GM18508 (cell line): ENCODE measurements at regions not wholly inside any gene's neighbourhood (a gene's known extent, or its start where the extent isn't known, plus 50 kb on each side); places are given as distances from the start of the nearest gene placed in this dataset.

ENCODE experiments used
- ATAC-seq: cut with Tn5 transposase; IDR thresholded peaks from one replicate; pipeline ENCODE4 v1.9.1; 2021; ENCODE audit warnings: moderate number of reproducible peaks; ENCODE audit not compliant: insufficient read depth, unreplicated experiment

GRCh38 chr19:29370276-29370675 lies 155.5 kb upstream of the VSTM2B start:
- no peak for ATAC-seq

DNA sequence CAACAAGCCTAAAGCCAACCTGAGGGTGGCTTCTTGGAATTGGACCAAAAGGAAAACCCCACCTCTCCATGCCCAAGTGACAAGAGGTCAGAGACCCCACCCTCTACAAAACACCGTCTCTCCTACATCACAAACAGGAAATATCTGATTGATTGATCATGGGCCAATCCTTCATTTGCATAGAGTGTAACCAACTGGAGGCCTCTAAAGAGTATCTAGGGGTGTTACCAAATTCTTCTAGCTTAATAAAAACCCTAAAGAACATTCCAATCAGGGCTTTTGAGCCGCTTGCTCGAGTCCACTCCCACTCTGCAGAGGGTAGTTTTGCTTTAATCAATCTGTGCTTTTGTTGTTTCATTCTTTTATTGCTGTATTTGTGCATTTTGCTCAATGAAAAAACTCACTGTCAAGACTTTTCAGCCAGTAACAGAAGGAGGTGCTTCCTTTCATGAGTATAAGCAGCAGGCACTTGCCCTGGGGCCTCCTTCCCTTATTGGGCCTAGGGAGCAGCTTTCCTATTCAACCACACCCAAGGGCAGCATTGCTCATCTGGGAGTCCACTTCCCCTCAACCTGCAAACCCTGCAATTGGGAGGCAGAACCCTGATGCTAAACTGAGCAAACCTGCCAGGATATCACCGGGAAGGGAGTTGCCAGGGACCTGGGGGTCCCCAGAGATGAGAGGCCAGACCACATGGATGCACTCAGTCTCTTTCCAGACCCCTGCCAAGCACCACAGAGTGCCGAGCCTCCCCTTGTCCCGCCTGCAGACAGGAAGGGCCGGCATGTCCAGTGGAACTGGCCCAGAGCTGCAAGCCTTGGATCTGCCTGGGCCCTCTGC lies 154.3 kb upstream of the VSTM2B start:
- ATAC-seq = no peak

DNA sequence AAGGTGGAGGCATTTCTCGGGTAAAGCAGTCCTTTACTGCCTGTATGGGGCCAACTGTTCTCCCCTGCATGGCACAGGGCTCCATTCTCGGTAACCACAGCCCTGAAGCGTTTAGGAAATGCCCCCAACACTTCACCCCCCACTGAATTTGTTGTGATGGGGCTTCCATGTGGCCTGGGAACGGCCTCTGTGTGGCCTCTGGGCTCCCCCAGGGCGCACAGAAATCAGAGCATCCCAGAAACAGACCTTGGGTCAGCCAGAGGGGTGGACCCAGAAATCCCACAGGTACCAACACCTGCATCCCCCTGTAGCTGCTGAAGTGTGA lies 153.7 kb upstream of the VSTM2B start:
- no peak for ATAC-seq

GRCh38 chr19:29372461-29372860 lies 153.3 kb upstream of the VSTM2B start:
- ATAC-seq = no peak

- no peak for ATAC-seq
Measured at GRCh38 chr19:29372921-29373797, 152.6 kb upstream of the VSTM2B start.

DNA sequence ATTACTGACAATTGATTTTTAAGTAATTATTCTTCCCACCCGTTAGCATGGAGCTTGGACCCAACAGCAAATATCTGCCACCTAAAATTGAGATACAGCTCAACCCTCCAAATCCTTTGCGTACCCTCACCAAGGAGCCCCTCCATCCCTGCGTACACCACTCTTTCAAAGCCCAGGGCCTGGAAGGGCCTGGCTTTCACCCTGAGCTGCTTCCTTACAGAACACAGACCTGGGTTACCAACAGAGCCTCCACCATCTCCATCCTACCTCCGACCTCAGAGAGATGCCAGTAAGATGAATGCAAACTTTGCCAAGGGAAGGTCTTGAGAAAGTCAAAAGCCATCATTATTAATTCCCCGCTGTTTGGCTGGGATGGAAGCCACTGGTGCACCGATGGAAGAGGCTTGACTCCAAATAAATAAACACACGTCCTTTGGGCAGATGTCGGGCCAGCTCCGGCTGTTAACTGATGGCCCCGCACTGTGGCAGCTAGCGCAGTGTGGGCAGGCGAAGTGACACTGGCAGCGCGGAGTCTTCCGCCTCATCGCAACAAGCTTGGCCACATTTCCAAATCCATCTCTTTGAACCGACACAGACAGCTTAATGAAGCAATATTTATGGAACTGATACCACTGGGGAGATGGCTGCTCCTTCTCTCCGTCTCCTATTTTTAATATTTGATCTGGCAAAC lies 150.2 kb upstream of the VSTM2B start:
- no peak for ATAC-seq

DNA sequence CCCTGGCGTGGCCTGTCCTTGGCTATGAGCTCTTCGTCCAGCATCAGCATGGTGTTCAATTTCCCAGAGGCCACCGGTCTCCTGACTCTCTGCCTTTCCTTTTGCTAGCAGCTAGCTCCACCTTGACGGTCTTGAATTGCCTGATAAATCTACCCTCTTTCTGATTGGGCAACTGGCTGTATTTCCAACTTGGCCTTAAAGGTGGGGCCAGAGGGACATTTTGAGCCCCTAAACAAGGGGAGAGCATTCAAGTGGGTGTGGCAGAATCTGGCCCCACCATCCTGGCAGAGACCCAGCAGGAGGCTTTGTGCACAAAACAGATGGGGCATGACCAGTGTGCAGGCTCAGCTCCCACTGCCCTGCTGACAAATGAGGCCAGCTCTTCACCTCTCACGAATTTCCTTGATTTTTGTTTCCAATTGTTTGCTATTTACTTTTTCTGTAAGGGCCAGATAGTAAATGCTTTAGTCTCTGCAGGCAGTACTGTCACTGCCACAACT lies 148.9 kb upstream of the VSTM2B start:
- no peak for ATAC-seq

DNA sequence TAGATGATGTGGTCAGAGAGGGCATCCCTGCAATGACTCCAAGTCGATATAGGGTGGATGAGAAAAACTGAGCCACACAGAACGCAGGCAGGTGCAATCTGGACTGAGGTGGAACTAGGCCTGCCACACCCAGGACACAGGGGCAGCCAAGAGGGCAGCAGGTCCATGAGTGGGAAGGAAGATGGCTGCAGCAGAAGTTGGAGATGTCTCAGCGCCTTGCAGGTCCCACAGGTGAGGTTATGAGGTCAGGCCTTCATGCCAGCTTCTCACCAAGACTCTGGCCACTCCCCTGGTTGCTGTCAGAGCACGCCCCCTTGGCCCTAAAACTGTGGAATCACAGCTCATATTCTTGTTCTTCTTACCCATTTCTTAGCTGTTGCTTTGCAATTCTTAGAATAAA lies 147.7 kb upstream of the VSTM2B start:
- no peak for ATAC-seq

DNA sequence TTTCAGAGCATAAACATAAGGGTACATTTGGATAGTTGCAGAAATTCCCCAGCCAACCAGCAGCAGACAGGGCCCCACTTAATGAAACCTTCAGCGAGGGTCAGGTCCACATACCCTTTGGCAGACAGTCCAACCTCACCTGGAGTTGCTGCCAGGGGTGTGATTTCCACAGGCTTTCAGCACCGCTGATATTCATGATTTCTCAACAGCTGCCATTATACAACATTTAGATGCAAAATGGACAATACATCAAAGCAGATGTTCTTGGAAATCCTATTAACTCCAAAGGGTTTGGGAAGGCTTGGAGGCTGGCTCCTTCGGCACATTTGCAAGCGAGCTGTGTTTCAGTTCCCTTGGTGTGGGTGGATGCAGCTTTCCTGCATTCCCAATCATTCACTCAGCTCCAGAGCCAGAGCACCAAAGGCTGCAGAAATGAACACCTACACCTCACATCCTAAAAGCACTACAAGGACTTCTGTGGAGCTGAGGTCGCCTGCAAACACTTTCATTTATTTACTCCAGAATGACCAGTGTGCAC lies 147.2 kb upstream of the VSTM2B start:
- no peak for ATAC-seq

GRCh38 chr19:29379257-29380021 lies 146.4 kb upstream of the VSTM2B start:
- no peak for ATAC-seq

DNA sequence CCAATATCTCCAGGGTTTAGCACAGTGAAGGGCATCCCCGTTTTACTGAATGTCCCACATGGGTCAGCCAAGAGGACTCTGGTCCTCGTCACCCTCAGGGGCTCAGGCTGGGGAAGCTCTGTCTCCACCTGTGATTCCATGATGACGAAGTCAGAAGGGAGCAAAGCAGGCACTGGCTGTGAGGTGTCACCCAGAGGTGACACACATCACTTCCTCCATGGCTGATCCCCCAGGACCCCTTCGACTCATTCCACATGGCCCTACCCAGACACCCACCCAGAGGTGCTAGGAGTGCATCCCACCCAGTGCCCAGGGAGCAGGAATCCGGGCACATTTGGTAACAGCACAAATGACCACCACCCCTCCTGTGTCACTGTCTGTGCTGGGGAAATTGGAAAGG lies 145.2 kb upstream of the VSTM2B start:
- ATAC-seq = no peak

- no peak for ATAC-seq
Measured at GRCh38 chr19:29381353-29382203, 144.2 kb upstream of the VSTM2B start.

DNA sequence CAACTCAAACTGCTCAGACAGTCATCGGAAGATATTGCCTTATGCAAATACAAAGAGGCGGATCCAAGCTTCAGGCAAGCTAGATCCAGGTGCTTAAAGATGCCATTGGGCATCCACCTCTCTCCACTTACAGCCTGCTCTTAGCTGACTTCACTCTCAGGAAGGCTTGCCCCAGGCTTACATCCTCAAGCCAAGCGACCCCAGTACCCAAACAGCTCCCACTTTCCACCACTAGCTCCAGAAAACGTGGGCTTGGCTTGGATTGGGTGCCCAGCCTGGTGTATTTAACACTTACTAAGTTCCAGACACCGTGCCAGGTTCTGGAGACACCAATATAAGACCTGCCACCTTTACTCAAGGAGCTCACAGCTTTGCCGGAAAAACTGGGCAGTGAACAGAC lies 142.1 kb upstream of the VSTM2B start:
- ATAC-seq = no peak

DNA sequence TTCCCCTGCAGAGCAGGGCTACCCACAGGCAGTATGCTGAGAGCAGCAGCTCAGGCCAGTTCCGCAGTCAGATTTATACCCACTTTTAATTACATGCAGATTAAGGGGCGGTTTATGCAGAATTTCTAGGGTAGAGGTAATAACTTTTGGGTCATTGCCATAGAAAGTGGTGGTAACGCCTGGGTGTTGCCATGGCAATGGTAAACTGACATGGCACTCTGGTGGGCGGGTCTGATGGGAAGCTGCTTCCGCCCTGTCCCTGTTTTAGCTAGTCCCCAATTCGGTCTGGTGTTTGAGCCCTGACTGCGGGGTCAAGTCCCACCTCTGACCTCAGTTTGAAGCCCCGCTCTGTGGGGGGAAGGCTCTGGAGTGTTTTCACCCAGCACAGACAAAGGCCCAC lies 141.1 kb upstream of the VSTM2B start:
- no peak for ATAC-seq

DNA sequence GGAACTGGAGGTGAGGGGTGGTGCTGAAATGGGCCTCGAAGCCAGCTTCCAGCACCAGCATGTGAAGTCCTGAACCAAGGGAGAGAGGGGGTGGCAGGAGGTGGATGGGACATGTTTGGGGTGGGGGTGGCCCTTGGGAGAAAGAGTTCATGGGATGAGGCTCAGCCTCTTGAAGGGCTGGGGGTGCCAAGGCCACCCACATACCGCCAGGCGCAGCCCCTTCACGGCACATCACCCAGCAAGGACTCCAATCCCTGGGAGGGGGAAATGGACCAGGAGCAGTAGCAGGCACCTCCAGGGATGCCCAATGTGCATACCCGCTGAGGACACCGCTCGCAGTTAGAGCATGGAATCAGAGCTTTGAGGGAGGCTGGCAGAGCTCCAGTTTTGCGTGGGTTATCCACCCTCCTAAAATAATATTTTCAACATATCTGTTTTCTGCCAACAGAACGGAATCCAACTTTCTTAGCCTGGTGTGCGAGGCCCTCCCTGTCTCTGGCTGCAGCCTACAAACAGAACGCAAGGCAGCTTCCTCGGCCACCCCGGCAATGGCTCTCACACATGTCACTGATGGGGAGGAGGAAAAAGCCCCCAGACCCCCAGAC lies 140.5 kb upstream of the VSTM2B start:
- no peak for ATAC-seq

DNA sequence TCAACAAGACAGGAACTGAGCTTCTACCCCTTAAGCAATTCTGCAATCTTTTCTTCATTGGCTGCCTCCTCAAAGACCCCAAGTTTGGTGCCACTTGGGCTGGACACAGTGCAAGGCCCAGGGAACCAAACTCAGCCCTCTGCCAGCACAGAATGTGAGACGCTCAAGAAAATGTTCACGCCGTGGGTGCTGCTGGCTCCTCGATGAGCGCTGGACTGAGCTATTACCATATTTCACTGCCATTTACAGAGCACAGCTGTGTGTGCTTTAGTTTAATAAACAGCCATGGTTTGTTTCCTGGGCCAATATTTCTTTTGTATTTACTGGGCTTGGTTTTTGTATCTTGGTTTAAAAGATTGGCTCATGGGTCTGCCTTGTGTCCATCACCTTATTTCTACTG lies 138.8 kb upstream of the VSTM2B start:
- no peak for ATAC-seq

DNA sequence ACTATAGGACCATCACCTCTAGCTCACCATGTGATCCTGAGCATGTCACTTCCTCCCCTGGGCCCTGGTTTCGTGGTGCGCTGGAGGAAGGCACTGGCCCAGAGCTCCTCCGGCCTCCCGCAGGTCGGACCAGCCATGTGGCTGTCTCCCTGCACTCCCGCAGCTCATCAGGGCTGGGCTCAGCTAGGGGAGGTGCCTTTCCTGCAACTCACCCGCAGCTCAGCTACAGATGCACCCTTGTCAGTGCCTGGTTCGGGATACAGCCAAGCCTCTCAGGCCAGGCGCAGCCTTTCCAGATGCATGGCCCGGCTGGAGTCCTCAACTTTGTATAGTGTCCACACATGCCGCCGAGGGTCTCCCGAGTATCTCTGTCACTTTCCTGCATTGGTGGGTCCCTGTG lies 138.2 kb upstream of the VSTM2B start:
- no peak for ATAC-seq

- ATAC-seq = no peak
Measured at GRCh38 chr19:29389495-29389894, 136.3 kb upstream of the VSTM2B start.

DNA sequence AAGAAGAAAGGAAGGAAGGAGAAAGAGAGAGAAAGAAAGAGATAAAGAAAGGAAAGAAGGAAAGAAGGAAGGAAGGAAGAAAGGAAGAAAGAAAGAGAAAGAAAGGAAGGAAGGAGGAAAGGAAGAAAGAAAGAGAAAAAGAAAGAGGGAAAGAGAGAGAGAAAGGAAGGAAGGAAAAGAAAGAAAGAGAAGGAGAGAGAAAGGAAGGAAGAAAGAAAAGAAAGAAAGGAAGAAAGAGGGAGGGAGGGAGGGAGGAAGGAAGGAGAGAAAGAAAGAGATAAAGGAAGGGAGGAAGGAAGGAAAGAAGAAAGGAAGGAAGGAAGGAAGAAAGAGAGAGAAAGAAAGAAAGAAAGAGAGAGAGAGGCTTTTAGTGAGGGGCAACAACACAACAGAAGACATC lies 135.1 kb upstream of the VSTM2B start:
- ATAC-seq = no peak
